SK-N-SH (cell line): ENCODE measurements at regions not wholly inside any gene's neighbourhood (a gene's known extent, or its start where the extent isn't known, plus 50 kb on each side); places are given as distances from the start of the nearest gene placed in this dataset.

Source experiments
- CTCF ChIA-PET: fragments of 300-600, 350-600 bp; formaldehyde crosslinking; extraction: SDS; loops from one replicate; lab custom pipeline; 2021; lab: Yijun Ruan, JAX
- POLR2A ChIA-PET: fragments of 350-600 bp; sonication (Branson Sonifier 250); formaldehyde crosslinking; extraction: SDS; loops from one replicate; lab custom pipeline; 2020; ENCODE audit warnings: antibody characterized with exemption, inconsistent platforms; lab: Yijun Ruan, JAX
- DNase-seq: peaks from one replicate; pipeline ENCODE4 v3.0.0; 2012
- H2AFZ ChIP-seq: fragments of 200-600 bp; sonication (generic); 2 replicates; pipeline ENCODE4 v1.8.1; 2016; ENCODE audit warnings: antibody characterized with exemption, mild to moderate bottlenecking, low read depth
- H3F3A ChIP-seq: fragments of 200-600 bp; sonication (generic); replicated peaks from 2 replicates; pipeline ENCODE3; 2016; ENCODE audit warnings: antibody characterized with exemption, mild to moderate bottlenecking; ENCODE audit not compliant: insufficient read depth
- H3K27ac ChIP-seq, 2 experiments: fragments of 200-500 bp in 1 of 2; fragments of 200-600 bp in 1 of 2; sonication (Bioruptor generic) in 1 of 2; sonication (generic), shearing (Covaris generic) in 1 of 2; 2 replicates each; pipeline versions ENCODE4 v1.5.1 to v1.6.1; 2014 to 2016; ENCODE audit warnings: low read depth in 2 of 2, inconsistent platforms in 1 of 2, low read length in 1 of 2, mild to moderate bottlenecking in 1 of 2, mixed read lengths in 1 of 2
- H3K27me3 ChIP-seq: fragments of 200-600 bp; sonication (generic), shearing (Covaris generic); 2 replicates; pipeline ENCODE4 v1.6.1; 2016; ENCODE audit warnings: mixed run types; ENCODE audit not compliant: insufficient read depth
- H3K36me3 ChIP-seq, 2 experiments: fragments of 200-500 bp in 1 of 2; fragments of 200-600 bp in 1 of 2; sonication (Bioruptor generic) in 1 of 2; sonication (generic) in 1 of 2; replicated peaks in 1 of 2; 2 replicates each; pipeline versions ENCODE3 to v1.5.1; 2014 to 2016; ENCODE audit warnings: low read length in 1 of 2, mild to moderate bottlenecking in 1 of 2; ENCODE audit not compliant: insufficient read depth in 2 of 2, control insufficient read depth in 1 of 2
- H3K4me1 ChIP-seq, 2 experiments: fragments of 200-500 bp in 1 of 2; fragments of 200-600 bp in 1 of 2; sonication (Bioruptor generic) in 1 of 2; sonication (generic), shearing (Covaris generic) in 1 of 2; 2 replicates each; pipeline versions ENCODE4 v1.5.1 to v1.6.1; 2014 to 2016; ENCODE audit warnings: low read depth in 1 of 2, low read length in 1 of 2, mixed run types in 1 of 2; ENCODE audit not compliant: insufficient read depth in 2 of 2, control insufficient read depth in 1 of 2
- H3K4me2 ChIP-seq: fragments of 200-600 bp; sonication (generic), shearing (Covaris generic); 2 replicates; pipeline ENCODE4 v1.6.1; 2017; ENCODE audit warnings: mixed run types
- H3K4me3 ChIP-seq, 2 experiments: fragments of 200-500 bp in 1 of 2; fragments of 200-600 bp in 1 of 2; sonication (Bioruptor generic) in 1 of 2; sonication (generic), shearing (Covaris generic) in 1 of 2; 2 replicates each; pipeline versions ENCODE4 v1.5.1 to v1.8.1; 2014 to 2016; ENCODE audit warnings: low read depth in 2 of 2, inconsistent platforms in 1 of 2, low read length in 1 of 2, mild to moderate bottlenecking in 1 of 2, mixed read lengths in 1 of 2, moderate library complexity in 1 of 2
- H3K79me2 ChIP-seq: fragments of 200-600 bp; sonication (generic); 2 replicates; pipeline ENCODE4 v1.8.1; 2017; ENCODE audit warnings: mild to moderate bottlenecking; ENCODE audit not compliant: insufficient read depth
- H3K9ac ChIP-seq: fragments of 200-600 bp; sonication (generic); 2 replicates; pipeline ENCODE4 v1.6.1; 2017; ENCODE audit warnings: mixed run types
- H3K9me2 ChIP-seq: fragments of 200-600 bp; sonication (generic); 2 replicates; pipeline ENCODE4 v1.6.1; 2017; ENCODE audit warnings: mixed run types
- H3K9me3 ChIP-seq: fragments of 200-600 bp; sonication (generic); 2 replicates; pipeline ENCODE4 v1.6.1; 2017; ENCODE audit warnings: mixed run types, mild to moderate bottlenecking, moderate library complexity
- H4K20me1 ChIP-seq: fragments of 200-600 bp; sonication (generic); 2 replicates; pipeline ENCODE4 v1.6.1; 2017; ENCODE audit warnings: mild to moderate bottlenecking, mixed run types; ENCODE audit not compliant: insufficient read depth
- CHD2 ChIP-seq: fragments of 150-350 bp; IDR thresholded peaks from 2 replicates; pipeline ENCODE4 v1.6.1; 2018; ENCODE audit warnings: low read length; ENCODE audit not compliant: partially characterized antibody
- ELF1 ChIP-seq: IDR thresholded peaks from 2 replicates; pipeline ENCODE4 v1.4.0; 2012
- EP300 ChIP-seq, 2 experiments: IDR thresholded peaks; 2 replicates each; pipeline versions ENCODE4 v1.4.0 to v1.6.1; 2012; ENCODE audit warnings: borderline replicate concordance in 1 of 2, low read depth in 1 of 2, low read length in 1 of 2
- EZH2phosphoT487 ChIP-seq: fragments of 200-600 bp; sonication (generic); IDR thresholded peaks from 2 replicates; pipeline ENCODE4 v1.6.1; 2017; ENCODE audit warnings: low read depth, mixed run types, mild to moderate bottlenecking, antibody characterized with exemption, moderate library complexity, borderline replicate concordance
- FOXJ3 ChIP-seq: sonication (generic); formaldehyde crosslinking; IDR thresholded peaks from 2 replicates; pipeline ENCODE4 v1.5.1; 2020; ENCODE audit warnings: mild to moderate bottlenecking, missing genetic modification reagents
- FOXM1 ChIP-seq: IDR thresholded peaks from 2 replicates; pipeline ENCODE4 v1.4.0; 2012; ENCODE audit warnings: low read depth, mild to moderate bottlenecking
- GATA2 ChIP-seq: sonication (generic); formaldehyde crosslinking; IDR thresholded peaks from 2 replicates; pipeline ENCODE4 v1.5.0; 2020; ENCODE audit warnings: mild to moderate bottlenecking, missing genetic modification reagents
- JUND ChIP-seq: IDR thresholded peaks from 2 replicates; pipeline ENCODE4 v1.4.0; 2012
- MXI1 ChIP-seq: IDR thresholded peaks from 2 replicates; pipeline ENCODE4 v1.6.1; 2012; ENCODE audit warnings: mild to moderate bottlenecking, low read depth, low read length, improper control_type of control experiment
- NFIC ChIP-seq: IDR thresholded peaks from 2 replicates; pipeline ENCODE4 v1.4.0; 2012; ENCODE audit warnings: borderline replicate concordance
- POLR2AphosphoS5 ChIP-seq: IDR thresholded peaks from 2 replicates; pipeline ENCODE4 v1.6.1; 2012; ENCODE audit warnings: low read depth, low read length
- RAD21 ChIP-seq: IDR thresholded peaks from 2 replicates; pipeline ENCODE4 v1.6.1; 2012; ENCODE audit warnings: mild to moderate bottlenecking, low read length
- RCOR1 ChIP-seq: fragments of 150-350 bp; IDR thresholded peaks from 2 replicates; pipeline ENCODE4 v1.6.1; 2017; ENCODE audit warnings: antibody characterized with exemption, low read length
- RFX5 ChIP-seq: IDR thresholded peaks from 2 replicates; pipeline ENCODE4 v1.6.1; 2012; ENCODE audit warnings: mild to moderate bottlenecking, improper control_type of control experiment, low read length
- RXRA ChIP-seq: IDR thresholded peaks from 2 replicates; pipeline ENCODE4 v1.4.0; 2012; ENCODE audit warnings: low read depth, mild to moderate bottlenecking, borderline replicate concordance
- SIN3A ChIP-seq: IDR thresholded peaks from 2 replicates; pipeline ENCODE4 v1.6.1; 2012; ENCODE audit warnings: low read depth, mild to moderate bottlenecking, low read length, moderate library complexity, borderline replicate concordance
- SMC3 ChIP-seq: IDR thresholded peaks from 2 replicates; pipeline ENCODE4 v1.6.1; 2012; ENCODE audit warnings: low read depth, low read length, improper control_type of control experiment
- TEAD4 ChIP-seq: IDR thresholded peaks from 2 replicates; pipeline ENCODE4 v1.4.0; 2012; ENCODE audit warnings: mild to moderate bottlenecking, borderline replicate concordance; ENCODE audit not compliant: insufficient read depth
- WGBS: methylation state at CpG from one replicate; pipeline ENCODE4 v1.1.6; 2017; ENCODE audit warnings: low lambda C conversion rate; 5-methylcytosine and 5-hydroxymethylcytosine counted together
- TF ChIP-seq, protein P1 (sequence below): IDR thresholded peaks from 2 replicates; pipeline ENCODE4; 2012

DNA sequence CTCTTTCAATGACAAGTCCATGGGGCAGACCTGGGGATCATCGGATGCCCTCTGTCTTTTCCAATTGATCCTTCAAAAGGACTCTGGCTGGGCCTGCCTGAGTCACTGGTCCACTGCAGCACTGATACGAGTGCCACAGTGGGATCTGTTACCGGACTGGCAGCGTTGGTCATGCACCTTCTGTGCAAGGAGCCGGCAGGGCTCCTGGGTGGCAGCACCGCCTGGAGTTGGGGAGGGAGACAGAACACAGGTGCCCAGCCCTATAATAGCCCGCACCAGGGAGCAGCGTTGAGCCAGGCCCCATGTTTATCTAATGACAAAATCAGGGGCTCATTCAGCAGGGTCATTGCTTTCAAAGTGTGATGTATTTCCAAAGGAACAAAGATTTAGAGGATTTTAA is 64.2 kb upstream of the NXT1 start:
- no peak for DNase-seq
- ChIA-PET CTCF (no interaction called here), POLR2A (no interaction called here)
- TF ChIP-seq SMC3 (no peak), POLR2AphosphoS5 (no peak), TEAD4 (no peak), ELF1 (no peak), EP300 (IDR thresholded peaks at IDR 0.05; ENCODE audit: borderline replicate concordance in 1 of 2, low read depth in 1 of 2, low read length in 1 of 2) (no peak), SIN3A (no peak), JUND (no peak), GATA2 (CRISPR knock-in tag) (no peak), RAD21 (no peak), NFIC (no peak), CHD2 (no peak), FOXM1 (no peak), MXI1 (no peak), RXRA (no peak), EZH2phosphoT487 (no peak), RCOR1 (no peak), FOXJ3 (CRISPR knock-in tag) (no peak)
- TF ChIP-seq, protein P1, sequence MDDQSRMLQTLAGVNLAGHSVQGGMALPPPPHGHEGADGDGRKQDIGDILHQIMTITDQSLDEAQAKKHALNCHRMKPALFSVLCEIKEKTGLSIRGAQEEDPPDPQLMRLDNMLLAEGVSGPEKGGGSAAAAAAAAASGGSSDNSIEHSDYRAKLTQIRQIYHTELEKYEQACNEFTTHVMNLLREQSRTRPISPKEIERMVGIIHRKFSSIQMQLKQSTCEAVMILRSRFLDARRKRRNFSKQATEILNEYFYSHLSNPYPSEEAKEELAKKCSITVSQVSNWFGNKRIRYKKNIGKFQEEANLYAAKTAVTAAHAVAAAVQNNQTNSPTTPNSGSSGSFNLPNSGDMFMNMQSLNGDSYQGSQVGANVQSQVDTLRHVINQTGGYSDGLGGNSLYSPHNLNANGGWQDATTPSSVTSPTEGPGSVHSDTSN: no peak
- Histone ChIP-seq H3K36me3 (no peaks in the 10 kb centered on the region), H3K27ac (no peak overlapping the region), H3K4me1 (no peaks in the 10 kb centered on the region), H4K20me1 (no peaks in the 10 kb centered on the region), H3K79me2 (no peaks in the 10 kb centered on the region), H3K27me3 (peaks cover 48% of the 10 kb centered on the region), H2AFZ (no peak overlapping the region), H3K4me3 (no peak overlapping the region), H3K9me2 (no peaks in the 10 kb centered on the region), H3F3A (no peaks in the 10 kb centered on the region), H3K9ac (no peak overlapping the region), H3K9me3 (no peaks in the 10 kb centered on the region), H3K4me2 (no peak overlapping the region)
- WGBS: 29% methylated on average over 8 of the region's 8 CpGs

DNA sequence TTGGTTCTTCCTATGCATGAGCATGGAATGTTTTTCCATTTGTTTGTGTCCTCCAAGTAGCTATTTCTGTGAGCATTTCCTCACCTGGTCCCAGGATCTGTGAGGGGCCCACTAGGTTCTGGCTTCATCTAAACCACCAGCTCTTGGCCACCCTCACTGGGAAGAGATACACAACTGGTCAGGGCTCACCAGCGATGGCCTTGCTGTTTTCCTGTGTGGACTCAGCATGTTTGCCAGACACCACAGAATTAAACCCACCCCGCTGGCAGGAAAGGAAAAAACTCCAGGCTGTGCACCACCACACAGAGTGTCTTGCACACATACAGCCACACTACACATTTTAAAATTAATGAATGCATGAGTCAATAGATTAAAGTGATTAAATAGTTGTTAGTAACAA is 65.1 kb upstream of the NXT1 start:
- Histone ChIP-seq H3K9me3 (no peaks in the 10 kb centered on the region), H3F3A (no peaks in the 10 kb centered on the region), H4K20me1 (no peaks in the 10 kb centered on the region), H3K4me1 (no peaks in the 10 kb centered on the region), H3K27ac (no peak overlapping the region), H3K79me2 (no peaks in the 10 kb centered on the region), H2AFZ (no peak overlapping the region), H3K9me2 (no peaks in the 10 kb centered on the region), H3K4me3 (no peak overlapping the region), H3K36me3 (no peaks in the 10 kb centered on the region), H3K27me3 (peaks cover 40% of the 10 kb centered on the region), H3K9ac (no peak overlapping the region), H3K4me2 (no peak overlapping the region)
- DNase-seq: no peak
- POLR2A ChIA-PET: no interaction called here
- CTCF ChIA-PET: no interaction called here
- WGBS: 11% methylated on average over 2 of the region's 2 CpGs
- TF ChIP-seq RFX5 (no peak), MXI1 (no peak)
- TF ChIP-seq, all 33 proteins: peak for 0
